Frontal cortex (tissue), 3 donors: ENCODE measurements at regions not wholly inside any gene's neighbourhood (a gene's known extent, or its start where the extent isn't known, plus 50 kb on each side); places are given as distances from the start of the nearest gene placed in this dataset.
"Not testable (repeated sequence)": the region's sequence is repeated elsewhere in the genome, so short reads cannot be mapped to it uniquely, and the experiment has no call there.

ENCODE experiments used
- DNase-seq, 2 donors: peaks; one replicate each; pipeline ENCODE4 v3.0.0; 2012; ENCODE audit warnings: low spot score in 2 of 2
- FAIRE-seq: peaks from 2 replicates; lab custom pipeline; 2012; peaks lifted over from hg19 to GRCh38; lab: Jason Lieb, UNC
- donor health status: control.
- donor health status: control.
- donor health status: control.

- FAIRE-seq (no peak), DNase-seq (no peak)
Observed at GRCh38 chr14:27642251-27642866, 1044.5 kb upstream of the NOVA1 start.

GRCh38 chr14:27660683-27661082, 1062.8 kb upstream of the NOVA1 start:
- FAIRE-seq = no peak
- no peak for DNase-seq

DNA sequence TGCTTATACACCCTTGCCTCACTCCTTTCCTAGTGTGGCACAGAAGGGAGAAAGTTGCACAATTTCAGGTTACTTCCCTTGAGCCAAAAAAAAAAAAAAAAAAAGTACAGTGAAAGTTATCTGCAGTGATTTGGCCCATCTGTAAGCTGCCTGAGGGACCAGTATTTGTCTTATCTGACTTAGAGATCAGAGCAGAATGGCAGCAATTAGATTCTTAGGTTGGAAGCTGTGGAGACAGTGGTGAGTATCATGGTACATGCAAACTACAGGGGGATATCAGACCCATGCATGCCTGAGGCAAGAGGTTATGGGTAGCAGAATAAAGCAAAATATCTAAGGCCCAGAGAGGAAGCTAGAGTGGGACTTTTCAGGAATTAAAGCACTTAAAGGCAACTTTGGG, 1070.7 kb upstream of the NOVA1 start:
- no peak for FAIRE-seq
- no peak for DNase-seq

GRCh38 chr14:27672047-27672446, 1074.2 kb upstream of the NOVA1 start:
- DNase-seq (no peak), FAIRE-seq (no peak)

DNA sequence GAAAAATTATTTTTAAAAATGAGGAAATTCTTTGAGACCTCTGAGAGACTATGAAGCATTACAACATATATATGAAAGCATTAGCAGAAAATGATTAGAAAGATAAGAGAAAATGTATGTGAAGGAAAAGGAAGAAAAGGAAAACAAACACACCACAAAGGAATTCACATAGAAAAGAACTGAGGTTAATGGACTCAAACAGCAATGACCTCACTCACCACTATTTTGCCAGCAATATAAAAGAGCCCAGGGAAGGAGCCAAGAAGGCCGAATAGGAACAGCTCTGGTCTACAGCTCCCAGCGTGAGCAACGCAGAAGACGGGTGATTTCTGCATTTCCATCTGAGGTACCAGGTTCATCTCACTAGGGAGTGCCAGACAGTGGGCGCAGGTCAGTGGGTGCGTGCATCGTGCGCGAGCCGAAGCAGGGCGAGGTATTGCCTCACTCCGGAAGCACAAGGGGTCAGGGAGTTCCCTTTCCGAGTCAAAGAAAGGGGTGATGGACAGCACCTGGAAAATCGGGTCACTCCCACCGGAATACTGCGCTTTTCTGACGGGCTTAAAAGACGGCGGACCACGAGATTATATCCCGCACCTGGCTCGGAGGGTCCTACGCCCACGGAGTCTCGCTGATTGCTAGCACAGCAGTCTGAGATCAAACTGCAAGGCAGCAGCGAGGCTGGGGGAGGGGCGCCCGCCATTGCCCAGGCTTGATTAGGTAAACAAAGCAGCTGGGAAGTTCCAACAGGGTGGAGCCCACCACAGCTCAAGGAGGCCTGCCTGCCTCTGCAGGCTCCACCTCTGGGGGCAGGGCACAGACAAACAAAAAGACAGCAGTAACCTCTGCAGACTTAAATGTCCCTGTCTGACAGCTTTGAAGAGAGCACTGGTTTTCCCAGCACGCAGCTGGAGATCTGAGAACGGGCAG, 1075.2 kb upstream of the NOVA1 start:
- not testable (repeated sequence) for FAIRE-seq, DNase-seq

DNA sequence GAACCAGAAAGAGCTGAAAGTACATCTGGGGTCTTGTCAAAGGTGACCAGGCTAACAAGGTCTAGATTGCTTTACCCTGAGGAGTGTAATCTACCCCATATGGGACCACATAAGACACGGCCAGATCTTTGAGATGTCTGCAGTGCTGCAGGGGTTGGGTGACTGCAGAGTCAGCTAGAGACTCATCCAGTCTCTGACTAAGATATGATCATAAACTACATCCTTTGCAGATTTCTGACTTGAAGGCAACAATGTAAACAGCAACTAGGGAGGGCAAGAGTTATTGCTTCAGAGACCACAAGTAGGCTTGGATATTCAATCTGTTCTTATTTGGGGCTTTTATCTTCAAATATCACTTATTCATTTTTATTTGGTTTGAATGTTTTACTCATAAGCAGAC, 1080.5 kb upstream of the FOXG1 start:
- FAIRE-seq (no peak), DNase-seq (no peak)

- DNase-seq (no peak), FAIRE-seq (no peak)
Observed at GRCh38 chr14:27688841-27689444, 1077.6 kb upstream of the FOXG1 start.

DNA sequence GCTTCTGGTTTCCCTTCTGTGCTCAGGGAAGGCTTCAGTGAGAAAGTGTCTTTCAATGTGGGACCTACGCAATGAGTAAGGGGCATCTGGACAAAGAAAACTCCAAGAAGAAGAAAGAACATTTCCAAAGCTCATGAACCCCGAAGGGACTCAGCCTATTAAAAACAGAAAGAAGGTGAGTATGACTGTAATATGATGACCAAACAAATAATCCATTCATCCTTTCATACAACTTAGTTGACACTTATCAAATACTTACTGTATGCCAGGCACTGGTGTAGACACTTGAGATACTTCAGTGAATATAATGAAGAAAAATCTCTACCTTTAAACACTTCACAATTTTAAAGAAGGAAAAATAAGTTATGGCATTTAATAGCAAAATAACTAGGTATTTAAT, 1054.2 kb upstream of the FOXG1 start:
- FAIRE-seq (no peak), DNase-seq (no peak)

DNA sequence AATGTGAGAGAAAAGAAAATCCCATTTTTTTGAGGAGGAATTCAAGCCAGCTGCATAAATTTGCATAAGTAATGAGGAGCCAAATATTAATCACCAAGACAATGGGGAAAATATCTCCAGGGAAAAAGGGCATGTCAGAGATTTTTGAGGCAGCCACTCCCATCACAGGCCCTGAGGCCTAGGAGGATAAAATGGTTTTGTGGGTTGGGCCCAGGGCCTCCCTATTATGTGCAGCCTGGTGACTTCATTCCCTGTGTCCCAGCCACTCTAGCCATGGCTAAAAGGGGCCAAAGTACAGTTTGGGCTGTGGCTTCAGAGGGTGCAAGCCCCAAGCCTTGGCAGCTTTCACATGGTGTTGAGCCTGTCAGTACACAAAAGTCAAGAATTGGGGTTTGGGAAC, 1051.0 kb upstream of the FOXG1 start:
- FAIRE-seq (no peak), DNase-seq (no peak)

- FAIRE-seq = no peak
- DNase-seq = no peak
Observed at GRCh38 chr14:27721760-27722159, 1044.8 kb upstream of the FOXG1 start.

GRCh38 chr14:27725482-27725881, 1041.1 kb upstream of the FOXG1 start:
- FAIRE-seq (no peak), DNase-seq (no peak)

DNA sequence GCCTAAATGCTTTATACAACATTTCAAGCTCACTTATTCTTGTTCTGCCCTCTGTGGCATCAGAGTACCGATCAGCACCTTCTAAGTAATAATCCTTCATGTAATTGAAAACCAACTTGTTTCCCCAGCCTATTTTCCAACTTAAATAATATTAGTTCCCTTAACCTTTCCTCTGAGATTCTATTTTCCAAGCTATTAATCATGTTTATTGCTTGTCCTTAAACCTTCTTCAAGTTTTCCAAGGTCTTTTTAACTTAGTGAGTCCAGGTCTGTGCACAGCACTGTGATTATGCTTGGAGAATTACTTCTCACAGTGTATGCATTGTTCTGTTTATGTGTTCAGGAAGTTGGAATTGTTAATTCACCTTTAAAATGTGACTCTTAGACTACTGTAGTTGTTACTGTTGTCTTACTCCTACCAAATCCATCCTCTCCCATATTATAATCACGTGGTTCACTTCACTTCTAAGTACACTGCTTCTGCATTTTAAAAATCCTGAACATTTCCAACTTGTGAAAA, 1039.3 kb upstream of the FOXG1 start:
- DNase-seq (no peak), FAIRE-seq (no peak)

DNA sequence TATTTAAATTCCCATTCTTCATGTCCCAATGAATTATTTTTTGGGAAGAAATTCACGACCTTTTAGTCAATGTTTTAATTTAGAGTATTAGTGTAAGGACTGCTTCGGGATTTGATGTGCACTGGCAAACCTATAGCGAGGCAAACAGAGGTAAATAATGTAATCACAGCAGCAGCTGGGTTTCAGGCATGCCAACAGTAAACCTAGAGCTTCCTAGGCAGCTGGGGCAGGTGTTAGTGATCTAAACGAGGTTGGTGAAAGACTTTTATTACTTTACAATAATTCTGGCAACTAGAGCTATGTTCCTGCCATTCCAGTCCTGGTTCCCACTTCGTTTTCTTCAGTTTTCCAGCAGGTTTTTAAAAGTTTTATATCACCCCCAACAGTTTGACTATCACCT, 1036.4 kb upstream of the FOXG1 start:
- FAIRE-seq = no peak
- no peak for DNase-seq

DNA sequence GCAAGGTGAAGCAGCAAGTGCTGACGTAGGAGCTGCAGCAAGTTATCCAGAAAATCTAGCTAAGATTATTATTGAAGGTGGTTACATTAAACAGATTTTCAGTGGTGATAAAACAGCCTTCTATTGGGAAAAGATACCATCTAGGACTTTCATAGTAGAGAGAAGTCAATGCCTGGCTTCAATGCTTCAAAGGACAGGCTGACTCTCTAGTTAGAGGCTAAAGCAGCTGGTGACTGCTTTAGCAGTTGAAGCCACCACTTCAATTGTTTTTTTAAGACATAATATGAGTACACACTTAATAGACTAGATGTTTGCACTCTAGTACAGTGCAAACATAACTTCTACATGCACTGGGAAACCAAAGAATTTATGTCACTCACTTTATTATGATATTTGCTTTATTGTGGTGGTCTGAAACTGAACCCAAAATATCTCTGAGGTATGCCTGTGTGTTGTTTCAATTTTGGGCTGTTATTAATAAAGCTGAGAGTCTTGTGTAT, 1026.9 kb upstream of the FOXG1 start:
- FAIRE-seq = no peak
- DNase-seq = no peak

GRCh38 chr14:27750114-27750513, 1016.5 kb upstream of the FOXG1 start:
- DNase-seq (no peak), FAIRE-seq (no peak)

- not testable (repeated sequence) for FAIRE-seq, DNase-seq
Observed at GRCh38 chr14:27757642-27758041, 1008.9 kb upstream of the FOXG1 start.

- not testable (repeated sequence) for DNase-seq, FAIRE-seq
Observed at GRCh38 chr14:27760367-27760766, 1006.2 kb upstream of the FOXG1 start.

GRCh38 chr14:27799066-27800028, 967.2 kb upstream of the FOXG1 start:
- not testable (repeated sequence) for FAIRE-seq
- peak in 1 of 2 donors; percentile 2 for DNase-seq

- DNase-seq, FAIRE-seq: not testable (repeated sequence)
Observed at GRCh38 chr14:27817746-27818430, 948.7 kb upstream of the FOXG1 start.
